GM10266 (cell line): ENCODE measurements at regions not wholly inside any gene's neighbourhood (a gene's known extent, or its start where the extent isn't known, plus 50 kb on each side); places are given as distances from the start of the nearest gene placed in this dataset.

Experiments used
- DNase-seq: peaks from one replicate; pipeline ENCODE4 v3.0.0; 2012; ENCODE audit errors: extremely low spot score
- CTCF ChIP-seq: IDR thresholded peaks from 2 replicates; pipeline ENCODE4 v1.5.1; 2012; ENCODE audit warnings: mild to moderate bottlenecking, low read depth; ENCODE audit not compliant: control insufficient read depth, insufficient read depth; ENCODE audit errors: missing control alignments

DNA sequence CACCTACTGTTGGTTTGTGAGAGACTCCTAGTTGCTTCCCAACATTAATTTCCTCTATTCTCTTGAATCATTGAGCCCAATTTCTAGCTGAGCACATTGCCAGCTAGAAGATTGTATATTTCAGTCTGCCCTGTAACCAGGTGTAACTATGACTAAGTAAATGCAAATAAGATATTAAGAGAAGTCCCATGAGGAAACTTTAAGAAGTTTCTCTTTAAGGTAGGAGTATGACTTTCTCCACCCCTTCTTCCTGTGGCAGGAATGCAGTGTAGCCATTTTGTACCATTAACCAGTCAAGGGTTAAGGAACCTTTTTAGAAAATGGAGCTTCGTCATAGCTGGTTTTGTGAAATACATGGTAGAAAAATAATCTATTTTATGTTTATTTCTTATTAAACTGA, 534.2 kb upstream of the RGS18 start:
- DNase-seq = no peak
- no peak for TF ChIP-seq CTCF

DNA sequence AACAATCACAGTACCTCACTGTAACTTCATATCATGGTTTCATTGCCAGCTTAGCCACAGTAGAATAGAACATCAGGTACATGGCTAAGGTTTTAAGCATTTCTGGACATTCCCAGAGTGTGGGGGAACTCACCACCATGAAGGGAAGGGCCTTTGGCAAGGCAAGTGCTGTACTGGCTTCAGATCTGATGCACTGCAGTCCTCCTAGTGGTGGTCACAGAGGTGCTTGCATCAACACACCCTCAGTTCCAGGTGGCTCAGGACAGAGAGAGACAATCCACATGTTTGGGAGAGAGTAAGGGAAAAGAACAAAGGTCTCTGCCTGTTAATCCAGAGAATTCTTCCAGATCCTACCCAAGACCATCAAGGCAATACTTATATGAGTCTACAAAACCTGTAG, 528.4 kb upstream of the RGS18 start:
- DNase-seq = no peak

DNA sequence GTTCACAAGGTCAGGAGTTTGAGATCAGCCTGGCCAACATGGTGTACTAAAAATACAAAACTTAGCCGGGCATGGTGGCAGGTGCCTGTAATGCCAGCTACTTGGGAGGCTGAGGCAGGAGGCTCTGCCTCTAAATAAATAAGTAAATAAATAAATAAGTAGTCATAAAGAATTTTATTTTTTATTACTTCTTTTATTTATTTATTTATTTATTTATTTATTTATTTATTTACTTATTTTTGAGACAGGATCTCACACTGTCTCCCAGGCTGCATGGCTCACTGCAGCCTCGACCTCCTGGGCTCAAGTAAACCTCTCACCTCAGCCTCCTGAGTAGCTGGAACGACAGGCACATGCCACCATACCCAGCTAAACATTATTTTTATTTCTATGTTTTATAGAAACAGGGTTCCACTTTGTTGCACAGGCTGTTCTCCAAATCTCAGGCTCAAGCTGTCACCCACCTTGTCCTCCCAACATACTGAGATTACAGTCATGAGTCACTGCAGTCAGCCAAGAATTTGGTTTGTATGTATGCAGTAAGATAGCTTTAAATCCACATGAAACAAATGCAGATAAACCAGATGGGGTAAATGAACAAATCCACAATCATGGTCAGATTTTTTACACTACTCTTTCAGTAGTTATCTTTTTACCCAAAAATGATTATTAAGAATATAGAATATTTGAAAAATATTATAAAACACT, 523.3 kb upstream of the RGS18 start:
- DNase-seq = no peak
- no peak for TF ChIP-seq CTCF

More for the DNA sequence above, 528.4 kb upstream of the RGS18 start:
- TF ChIP-seq CTCF = no peak

- TF ChIP-seq CTCF = no peak
- DNase-seq = no peak
These were observed 521.9 kb upstream of the RGS18 start for GRCh38 chr1:191636345-191636744.

GRCh38 chr1:191641420-191642260, 516.6 kb upstream of the RGS18 start:
- TF ChIP-seq CTCF = no peak
- no peak for DNase-seq

DNA sequence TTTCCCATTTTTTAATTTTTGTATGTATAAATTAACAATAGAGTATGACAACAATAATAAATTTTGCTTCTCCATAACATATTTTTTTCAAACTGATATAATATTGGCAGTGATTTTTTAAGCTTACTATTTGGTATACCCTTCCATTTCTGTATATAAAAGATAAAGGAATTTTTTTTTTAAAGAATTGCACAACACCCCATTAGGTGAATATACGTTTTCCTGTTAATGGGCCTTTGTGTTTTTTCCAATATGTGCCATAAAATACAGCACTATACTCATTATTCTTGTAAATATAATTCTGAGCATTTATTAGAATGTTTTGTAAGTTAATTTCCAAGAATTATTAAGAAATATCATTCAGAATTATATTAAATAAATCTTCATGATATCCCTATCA, 515.2 kb upstream of the RGS18 start:
- TF ChIP-seq CTCF = no peak
- no peak for DNase-seq

- no peak for TF ChIP-seq CTCF
- no peak for DNase-seq
These were observed 509.3 kb upstream of the RGS18 start for GRCh38 chr1:191648939-191649338.
